A172 (cell line): ENCODE measurements at regions not wholly inside any gene's neighbourhood (a gene's known extent, or its start where the extent isn't known, plus 50 kb on each side); places are given as distances from the start of the nearest gene placed in this dataset.
"Not testable (repeated sequence)": the region's sequence is repeated elsewhere in the genome, so short reads cannot be mapped to it uniquely, and the experiment has no call there.

ENCODE experiments used
- DNase-seq: peaks from one replicate; pipeline ENCODE4 v3.0.0-alpha.2; 2015; ENCODE audit warnings: low spot score

DNA sequence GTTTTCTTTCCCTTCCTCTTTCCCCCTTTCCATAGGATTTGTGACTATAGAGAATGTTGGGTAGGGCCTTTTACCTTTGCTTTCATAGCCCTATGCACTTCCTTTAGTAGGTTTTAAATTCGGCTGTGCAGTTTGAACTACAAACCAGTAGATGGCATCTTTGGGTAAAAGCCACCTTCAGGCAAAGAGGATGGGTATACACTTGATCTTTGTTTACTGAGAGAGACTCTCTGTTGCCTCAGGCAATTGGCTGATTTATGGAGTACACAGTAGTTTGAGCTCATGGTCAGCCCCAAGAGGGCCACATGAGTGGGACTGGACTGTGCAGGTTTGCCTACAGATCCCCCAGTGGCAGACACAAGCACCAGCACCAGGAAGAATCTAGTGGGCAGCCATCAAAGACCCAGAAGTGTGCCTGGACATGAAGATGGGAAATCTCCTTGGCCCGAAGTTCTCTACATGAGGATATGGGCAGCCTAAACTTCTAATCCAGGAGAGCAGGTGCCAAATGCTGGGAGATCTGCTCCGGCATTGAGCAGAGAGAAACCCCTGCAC, 1304.3 kb upstream of the DDX18 start:
- DNase-seq = peak; percentile 1

GRCh38 chr2:116511426-116511825, 1303.1 kb upstream of the DDX18 start:
- no peak for DNase-seq

DNA sequence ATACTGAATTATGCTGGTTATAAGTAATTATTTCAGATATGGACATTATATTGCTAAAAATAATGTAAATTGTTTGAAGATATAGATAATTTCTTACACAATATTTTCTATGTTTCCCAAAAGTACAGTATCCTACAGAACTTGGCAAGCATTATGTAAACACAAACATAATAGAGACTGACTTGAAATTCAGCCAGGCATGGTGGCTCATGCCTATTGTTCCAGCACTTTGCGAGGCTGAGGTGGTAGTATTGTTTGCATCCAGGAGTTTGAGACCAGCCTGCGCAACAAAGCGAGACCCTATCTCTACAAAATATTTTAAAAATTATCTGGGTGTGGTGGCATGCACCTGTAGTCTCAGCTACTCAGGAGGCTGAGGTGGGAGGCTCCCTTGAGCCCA, 1300.5 kb upstream of the DDX18 start:
- DNase-seq = no peak

DNA sequence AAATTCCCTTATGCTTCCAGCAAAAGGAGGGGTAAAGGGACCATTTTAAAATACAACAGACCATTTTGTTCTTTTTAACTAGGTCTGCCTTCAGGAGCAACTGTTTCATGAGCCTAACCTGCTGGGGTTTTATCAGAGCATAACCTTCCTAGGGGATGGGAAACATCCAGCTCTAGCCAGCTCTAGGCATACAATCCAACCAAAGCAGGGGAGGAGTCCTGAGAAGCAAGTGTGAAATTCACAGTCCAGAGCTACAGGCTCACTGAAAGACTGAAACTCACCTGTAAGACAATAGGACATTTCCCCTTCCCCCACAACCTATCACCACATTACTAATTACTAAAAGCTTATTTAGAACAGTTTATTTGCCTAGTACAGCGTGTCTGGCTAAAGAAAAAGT, 1296.6 kb upstream of the DDX18 start:
- DNase-seq = no peak

- DNase-seq = no peak
These were observed 1276.7 kb upstream of the DDX18 start for GRCh38 chr2:116537811-116538210.

DNA sequence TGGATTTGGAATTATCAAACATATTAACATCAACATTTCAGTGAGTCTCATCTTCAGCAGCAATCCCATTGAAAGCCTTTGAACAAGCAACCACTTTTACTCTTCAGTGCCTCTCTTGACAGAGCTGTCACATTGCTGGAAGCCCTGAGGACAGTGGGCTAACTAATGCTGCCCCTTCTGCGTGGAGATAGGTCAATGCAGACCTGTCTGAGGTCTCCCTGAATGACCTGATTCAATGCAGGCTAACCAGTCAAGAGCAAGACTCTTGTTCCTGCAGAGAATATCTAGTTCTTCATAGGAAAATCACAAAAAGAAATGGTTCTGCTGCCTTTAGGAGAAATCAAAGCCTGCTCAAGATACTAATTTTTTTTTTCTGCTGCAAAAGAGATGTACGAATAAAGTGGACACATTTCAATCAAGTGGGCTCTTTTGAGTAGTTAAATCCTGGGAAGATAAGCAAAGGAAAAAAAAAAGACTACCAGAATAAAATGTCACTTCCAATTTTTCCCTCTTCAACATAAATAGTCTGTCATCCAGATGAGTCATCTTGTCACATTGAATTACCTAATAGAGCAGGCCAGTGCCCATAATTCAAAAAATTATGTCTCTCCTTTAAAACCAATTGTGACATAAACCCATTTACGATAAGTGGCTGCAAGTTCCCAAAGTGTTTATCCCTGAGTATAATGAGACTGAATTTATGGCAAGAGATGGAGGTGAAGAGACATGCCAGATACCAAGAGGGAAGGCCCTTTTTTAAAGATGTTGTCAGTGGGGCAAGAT, 1269.0 kb upstream of the DDX18 start:
- no peak for DNase-seq

DNA sequence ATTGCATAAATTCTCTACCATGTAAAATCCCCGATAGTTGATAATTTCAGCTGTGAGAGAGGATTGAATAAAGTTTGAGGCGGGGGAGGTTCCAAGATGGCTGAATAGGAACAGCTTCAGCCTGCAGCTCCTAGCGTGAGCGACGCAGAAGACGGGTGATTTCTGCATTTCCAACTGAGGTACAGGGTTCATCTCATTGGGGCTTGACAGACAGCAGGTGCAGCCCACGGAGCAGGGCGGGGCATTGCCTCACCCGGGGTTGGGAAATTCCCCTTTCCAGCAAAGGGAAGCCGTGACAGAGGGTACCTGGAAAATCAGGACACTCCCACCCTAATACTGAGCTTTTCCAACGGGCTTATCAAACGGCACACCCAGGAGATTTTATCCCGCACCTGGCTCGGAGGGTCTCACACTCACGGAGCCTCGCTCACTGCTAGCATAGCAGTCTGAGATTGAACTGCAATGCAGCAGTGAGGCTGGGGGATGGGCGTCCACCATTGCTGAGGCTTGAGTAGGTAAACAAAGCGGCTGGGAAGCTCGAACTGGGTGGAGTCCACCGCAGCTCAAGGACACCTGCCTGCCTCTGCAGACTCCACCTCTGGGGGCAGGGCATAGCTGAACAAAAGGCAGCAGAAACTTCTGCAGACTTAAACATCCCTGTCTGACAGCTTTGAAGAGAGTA, 1261.6 kb upstream of the DDX18 start:
- DNase-seq = not testable (repeated sequence)

GRCh38 chr2:116580209-116580608, 1234.3 kb upstream of the DDX18 start:
- no peak for DNase-seq

DNA sequence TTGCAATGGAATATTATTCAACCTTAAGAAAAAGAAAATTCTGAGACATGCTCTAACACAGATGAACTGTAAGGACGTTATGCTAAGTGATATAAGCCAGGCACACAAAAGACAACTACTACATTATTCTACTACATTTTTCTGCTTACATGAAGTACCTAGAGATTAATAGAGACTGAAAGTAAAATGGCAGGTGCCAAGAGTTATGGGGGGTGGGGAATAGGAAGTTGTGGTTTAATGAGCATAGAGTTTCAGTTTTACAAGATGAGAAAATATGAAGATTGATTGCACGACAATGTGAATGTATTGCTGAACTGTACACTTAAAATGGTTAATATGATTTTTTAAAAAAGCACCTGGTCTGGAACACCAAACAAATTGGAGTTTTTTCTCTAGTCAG, 1231.6 kb upstream of the DDX18 start:
- no peak for DNase-seq

- no peak for DNase-seq
These were observed 1228.7 kb upstream of the DDX18 start for GRCh38 chr2:116585669-116586327.

GRCh38 chr2:116586328-116586689, 1228.2 kb upstream of the DDX18 start:
- DNase-seq = no peak
